Neural cell (in vitro differentiated cells): ENCODE measurements at regions not wholly inside any gene's neighbourhood (a gene's known extent, or its start where the extent isn't known, plus 50 kb on each side); places are given as distances from the start of the nearest gene placed in this dataset.

Source experiments
- H2AFZ ChIP-seq: fragments of 200-600, 300-800 bp; sonication (generic), shearing (Covaris generic); 2 replicates; pipeline ENCODE4 v1.6.0; 2014; ENCODE audit warnings: low read depth, mild to moderate bottlenecking, antibody characterized with exemption, low read length, moderate library complexity
- H3F3A ChIP-seq: fragments of 200-600 bp; shearing (Covaris generic); 2 replicates; pipeline ENCODE4 v1.6.1; 2016; ENCODE audit warnings: mild to moderate bottlenecking, moderate library complexity, mixed read lengths, antibody characterized with exemption, low read length; ENCODE audit not compliant: insufficient read depth, poor library complexity, severe bottlenecking
- H3K27ac ChIP-seq: fragments of 200-600, 300-800 bp; sonication (generic), shearing (Covaris generic); 2 replicates; pipeline ENCODE4 v1.5.1; 2014; ENCODE audit warnings: mild to moderate bottlenecking, low read length, moderate library complexity
- H3K27me3 ChIP-seq: fragments of 300-800, 200-600 bp; sonication (generic), shearing (Covaris generic); 2 replicates; pipeline ENCODE4 v1.6.0; 2014; ENCODE audit warnings: mild to moderate bottlenecking, low read depth, low read length, moderate library complexity; ENCODE audit not compliant: insufficient read depth
- H3K36me3 ChIP-seq: fragments of 300-800, 200-600 bp; sonication (generic), shearing (Covaris generic); 2 replicates; pipeline ENCODE4 v1.5.1; 2014; ENCODE audit warnings: mild to moderate bottlenecking, antibody characterized with exemption, low read length, moderate library complexity; ENCODE audit not compliant: insufficient read depth
- H3K4me2 ChIP-seq: fragments of 300-800, 200-600 bp; sonication (generic), shearing (Covaris generic); 2 replicates; pipeline ENCODE4 v1.6.0; 2014; ENCODE audit warnings: mild to moderate bottlenecking, low read length
- H3K4me3 ChIP-seq: fragments of 300-800, 200-600 bp; sonication (generic), shearing (Covaris generic); 2 replicates; pipeline ENCODE4 v1.5.1; 2014; ENCODE audit warnings: mild to moderate bottlenecking, low read length, moderate library complexity
- H3K79me2 ChIP-seq: fragments of 200-600 bp; shearing (Covaris generic); replicated peaks from 2 replicates; pipeline ENCODE4 v1.6.0; 2014; ENCODE audit warnings: mild to moderate bottlenecking, low read length, moderate library complexity; ENCODE audit not compliant: insufficient read depth
- H3K9ac ChIP-seq: fragments of 300-800, 200-600 bp; sonication (generic), shearing (Covaris generic); 2 replicates; pipeline ENCODE4 v1.6.1; 2016; ENCODE audit warnings: mild to moderate bottlenecking, low read length, mixed read lengths
- H3K9me2 ChIP-seq: fragments of 200-600 bp; shearing (Covaris generic); 2 replicates; pipeline ENCODE4 v1.6.1; 2016; ENCODE audit warnings: mild to moderate bottlenecking, low read length, mixed read lengths; ENCODE audit not compliant: insufficient read depth
- H3K9me3 ChIP-seq: fragments of 200-600, 300-800 bp; sonication (generic), shearing (Covaris generic); 2 replicates; pipeline ENCODE4 v1.6.1; 2016; ENCODE audit warnings: mild to moderate bottlenecking, mixed run types, low read length, moderate library complexity, mixed read lengths
- H4K20me1 ChIP-seq: fragments of 200-600 bp; shearing (Covaris generic); 2 replicates; pipeline ENCODE4 v1.6.1; 2016; ENCODE audit warnings: mild to moderate bottlenecking, mixed run types; ENCODE audit not compliant: insufficient read depth
- CTCF ChIP-seq: fragments of 450-650 bp; IDR thresholded peaks from 2 replicates; pipeline ENCODE4 v1.5.1; 2014; ENCODE audit warnings: antibody characterized with exemption, mild to moderate bottlenecking, moderate library complexity; ENCODE audit not compliant: poor library complexity, severe bottlenecking
- EP300 ChIP-seq: fragments of 450-650 bp; conservative IDR thresholded peaks from 2 replicates; pipeline ENCODE4 v1.6.1; 2014; ENCODE audit warnings: antibody characterized with exemption, mild to moderate bottlenecking, moderate library complexity; ENCODE audit not compliant: poor library complexity, severe bottlenecking
- EZH2 ChIP-seq: fragments of 200-600, 300-800 bp; shearing (Covaris generic), sonication (generic); IDR thresholded peaks from 2 replicates; pipeline ENCODE4 v1.6.1; 2014; ENCODE audit warnings: antibody characterized with exemption, low read length, borderline replicate concordance, mild to moderate bottlenecking; ENCODE audit not compliant: insufficient read depth, poor library complexity, severe bottlenecking
- MXI1 ChIP-seq: fragments of 450-650 bp; conservative IDR thresholded peaks from 2 replicates; pipeline ENCODE4 v1.6.1; 2014; ENCODE audit warnings: antibody characterized with exemption, mild to moderate bottlenecking; ENCODE audit not compliant: poor library complexity, severe bottlenecking
- POLR2AphosphoS5 ChIP-seq: IDR thresholded peaks from 2 replicates; pipeline ENCODE4 v1.6.1; 2012
- RAD21 ChIP-seq: fragments of 450-650 bp; conservative IDR thresholded peaks from 2 replicates; pipeline ENCODE4 v1.6.1; 2014; ENCODE audit warnings: antibody characterized with exemption, mild to moderate bottlenecking, moderate library complexity
- REST ChIP-seq: IDR thresholded peaks from 2 replicates; pipeline ENCODE4 v1.6.1; 2012; ENCODE audit warnings: borderline replicate concordance
- SMC3 ChIP-seq: fragments of 450-650 bp; conservative IDR thresholded peaks from 2 replicates; pipeline ENCODE4 v1.6.1; 2014; ENCODE audit warnings: antibody characterized with exemption, mild to moderate bottlenecking, moderate library complexity; ENCODE audit not compliant: poor library complexity
- TAF1 ChIP-seq: IDR thresholded peaks from 2 replicates; pipeline ENCODE4 v1.6.1; 2012; ENCODE audit warnings: low read depth

- H3K4me3 ChIP-seq, result no peak overlapping the region
- no peak overlapping the region for H3K27ac ChIP-seq
- no peak overlapping the region for H3K9ac ChIP-seq
- no peaks in the 10 kb centered on the region for H3K79me2 ChIP-seq
- no peaks in the 10 kb centered on the region for H3K36me3 ChIP-seq
- H3K27me3 ChIP-seq, result no peaks in the 10 kb centered on the region
- H3F3A ChIP-seq, result no peaks in the 10 kb centered on the region
- H2AFZ ChIP-seq, result no peak overlapping the region
- TF ChIP-seq EP300 (no peak), SMC3 (no peak), RAD21 (no peak), TAF1 (no peak), CTCF (no peak), EZH2 (no peak), REST (no peak), POLR2AphosphoS5 (no peak), MXI1 (no peak)
- H3K9me2 ChIP-seq, result no peaks in the 10 kb centered on the region
- no peaks in the 10 kb centered on the region for H4K20me1 ChIP-seq
- H3K9me3 ChIP-seq, result no peaks in the 10 kb centered on the region
- no peak overlapping the region for H3K4me2 ChIP-seq
Measured at GRCh38 chr18:1993866-1994265, 577.4 kb downstream of the METTL4 start.

GRCh38 chr18:1994471-1994870 lies 576.8 kb downstream of the METTL4 start:
- H2AFZ ChIP-seq, result no peak overlapping the region
- no peak overlapping the region for H3K27ac ChIP-seq
- no peak for TF ChIP-seq MXI1
- TF ChIP-seq TAF1, result no peak
- no peak for TF ChIP-seq RAD21
- TF ChIP-seq EP300, result no peak
- TF ChIP-seq CTCF, result no peak
- no peak for TF ChIP-seq SMC3
- TF ChIP-seq EZH2, result no peak
- no peak for TF ChIP-seq POLR2AphosphoS5
- no peak for TF ChIP-seq REST
- no peaks in the 10 kb centered on the region for H3K79me2 ChIP-seq
- H3K4me3 ChIP-seq, result no peak overlapping the region
- no peaks in the 10 kb centered on the region for H3K9me3 ChIP-seq
- no peaks in the 10 kb centered on the region for H4K20me1 ChIP-seq
- no peaks in the 10 kb centered on the region for H3K27me3 ChIP-seq
- no peak overlapping the region for H3K9ac ChIP-seq
- H3K36me3 ChIP-seq, result no peaks in the 10 kb centered on the region
- H3K9me2 ChIP-seq, result no peaks in the 10 kb centered on the region
- no peak overlapping the region for H3K4me2 ChIP-seq
- no peaks in the 10 kb centered on the region for H3F3A ChIP-seq
